Omental fat pad (tissue), 3 donors: ENCODE measurements at regions not wholly inside any gene's neighbourhood (a gene's known extent, or its start where the extent isn't known, plus 50 kb on each side); places are given as distances from the start of the nearest gene placed in this dataset.

Experiments
- ATAC-seq: fragments of 150-250 bp; one replicate; pipeline ENCODE4 v1.9.1; 2016; ENCODE audit warnings: mild to moderate bottlenecking, moderate library complexity; ENCODE audit not compliant: low FRiP score
- DNase-seq: peaks from one replicate; pipeline ENCODE4 v3.0.0-alpha.2; 2019; ENCODE audit warnings: low spot score
- TF ChIP-seq, protein P1 (sequence below), 3 donors: fragments of 450-650 bp; IDR thresholded peaks; one replicate each; pipeline ENCODE4 v1.5.1; 2016 to 2017; ENCODE audit warnings: antibody characterized with exemption in 3 of 3, mild to moderate bottlenecking in 3 of 3, moderate library complexity in 2 of 3

DNA sequence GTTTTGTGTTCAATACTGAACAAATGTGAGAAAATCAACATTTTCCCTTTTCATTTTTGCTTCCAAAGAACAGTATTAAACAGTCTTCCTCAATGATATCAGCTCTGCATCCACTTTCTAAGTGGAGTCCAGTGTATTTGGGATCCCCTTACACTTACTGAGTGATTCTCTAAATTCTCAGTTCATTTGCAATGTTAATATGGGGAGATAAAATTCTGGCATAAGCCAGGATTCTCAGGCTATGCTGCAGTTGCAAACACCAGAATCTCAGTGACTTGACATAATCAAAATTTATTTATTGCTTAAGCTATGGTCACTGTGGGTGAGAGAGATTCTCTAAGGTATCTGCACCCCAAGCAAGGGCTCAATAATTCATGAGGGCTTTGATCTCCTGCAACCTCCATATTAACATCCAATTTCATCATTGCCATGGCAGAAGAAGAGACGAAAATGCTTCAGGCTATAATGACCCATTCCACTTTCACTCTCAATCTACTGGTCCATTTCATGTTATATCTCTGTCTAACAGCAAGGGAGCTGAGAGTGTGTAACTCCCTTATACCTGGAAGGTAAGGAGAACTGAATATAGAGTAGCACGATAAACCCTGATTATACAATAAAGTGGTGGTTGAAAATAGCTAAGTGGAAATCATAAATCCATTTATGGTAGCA lies 64.1 kb upstream of the CARD18 start:
- no peak for ATAC-seq

DNA sequence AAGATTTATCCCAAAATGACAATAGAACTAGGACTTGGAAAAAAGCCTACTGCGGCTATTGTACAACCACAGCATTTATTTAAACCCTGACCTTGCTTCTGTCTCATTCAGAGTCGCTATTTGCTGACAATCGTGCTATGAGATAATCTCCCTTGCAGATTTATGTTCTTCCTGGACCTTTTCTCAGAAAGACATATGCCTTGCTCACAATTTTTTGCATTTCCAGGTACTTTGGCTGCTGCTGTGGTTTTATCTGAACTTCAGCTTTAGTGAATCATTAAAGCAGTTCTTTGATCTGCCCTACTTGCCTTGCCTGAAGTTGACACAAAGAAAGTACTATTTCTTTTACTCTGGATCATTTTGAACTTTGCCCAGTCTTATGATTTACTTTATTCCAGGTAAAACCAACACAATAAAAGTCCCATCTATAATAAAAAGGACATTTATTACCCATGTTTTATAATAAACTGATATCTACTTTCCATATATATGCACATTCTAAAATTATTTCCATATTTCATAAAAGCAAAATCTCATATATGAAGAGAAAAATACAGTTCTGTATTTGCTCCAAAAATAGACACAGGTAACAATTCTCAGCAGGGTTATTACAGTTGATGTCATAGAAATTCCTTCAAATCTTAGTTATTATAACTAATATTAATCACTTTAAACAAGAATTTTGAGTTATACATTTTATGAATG lies 63.4 kb upstream of the CARD18 start:
- TF ChIP-seq, protein P1, sequence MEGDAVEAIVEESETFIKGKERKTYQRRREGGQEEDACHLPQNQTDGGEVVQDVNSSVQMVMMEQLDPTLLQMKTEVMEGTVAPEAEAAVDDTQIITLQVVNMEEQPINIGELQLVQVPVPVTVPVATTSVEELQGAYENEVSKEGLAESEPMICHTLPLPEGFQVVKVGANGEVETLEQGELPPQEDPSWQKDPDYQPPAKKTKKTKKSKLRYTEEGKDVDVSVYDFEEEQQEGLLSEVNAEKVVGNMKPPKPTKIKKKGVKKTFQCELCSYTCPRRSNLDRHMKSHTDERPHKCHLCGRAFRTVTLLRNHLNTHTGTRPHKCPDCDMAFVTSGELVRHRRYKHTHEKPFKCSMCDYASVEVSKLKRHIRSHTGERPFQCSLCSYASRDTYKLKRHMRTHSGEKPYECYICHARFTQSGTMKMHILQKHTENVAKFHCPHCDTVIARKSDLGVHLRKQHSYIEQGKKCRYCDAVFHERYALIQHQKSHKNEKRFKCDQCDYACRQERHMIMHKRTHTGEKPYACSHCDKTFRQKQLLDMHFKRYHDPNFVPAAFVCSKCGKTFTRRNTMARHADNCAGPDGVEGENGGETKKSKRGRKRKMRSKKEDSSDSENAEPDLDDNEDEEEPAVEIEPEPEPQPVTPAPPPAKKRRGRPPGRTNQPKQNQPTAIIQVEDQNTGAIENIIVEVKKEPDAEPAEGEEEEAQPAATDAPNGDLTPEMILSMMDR (IDR thresholded peaks at IDR 0.05), result no peak

More for the DNA sequence above, 64.1 kb upstream of the CARD18 start:
- no peak for DNase-seq
- TF ChIP-seq, protein P1 (IDR thresholded peaks at IDR 0.05), result no peak

DNA sequence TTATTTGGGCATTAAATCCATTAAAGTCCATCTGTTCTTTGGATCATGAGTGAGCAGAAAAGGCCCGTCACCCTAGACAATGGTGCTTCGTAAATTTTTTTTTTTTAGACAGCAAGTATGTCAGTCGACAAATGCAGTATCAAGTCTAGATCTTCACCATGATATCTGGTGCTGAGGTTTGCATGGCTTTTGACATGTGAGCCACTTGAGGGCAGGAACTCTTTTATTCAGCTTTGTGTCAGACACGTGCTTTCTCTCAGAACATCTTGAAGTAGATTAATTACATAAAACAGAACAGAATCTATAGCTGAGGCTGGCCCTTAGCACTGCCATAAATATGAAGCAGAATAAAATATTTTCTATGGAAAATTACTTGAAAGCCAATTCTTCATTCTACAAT lies 62.9 kb upstream of the CARD18 start:
- ATAC-seq (no peak), DNase-seq (no peak)
- TF ChIP-seq, protein P1 (IDR thresholded peaks at IDR 0.05), result no peak

More for the DNA sequence above, 63.4 kb upstream of the CARD18 start:
- no peak for DNase-seq
- ATAC-seq, result no peak

DNA sequence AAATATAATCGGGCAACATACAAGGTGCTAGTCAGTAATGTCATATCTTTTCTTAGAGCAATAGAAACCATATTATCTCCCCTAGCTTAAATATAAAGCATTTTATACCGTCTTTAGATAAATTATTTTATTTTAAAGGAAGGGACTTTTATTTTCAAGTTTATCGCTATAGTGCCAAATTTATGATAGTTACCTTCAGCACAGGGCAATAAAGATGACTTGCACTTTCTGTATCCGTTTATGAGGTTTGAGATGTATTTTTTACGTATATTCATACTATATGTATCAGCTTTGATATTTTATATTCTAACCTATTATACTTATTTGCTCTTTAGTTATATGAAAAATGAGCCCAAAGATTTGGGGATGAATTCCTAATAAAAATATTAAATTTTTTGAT lies 61.6 kb upstream of the CARD18 start:
- TF ChIP-seq, protein P1 (IDR thresholded peaks at IDR 0.05), result no peak
- DNase-seq (no peak), ATAC-seq (no peak)

DNA sequence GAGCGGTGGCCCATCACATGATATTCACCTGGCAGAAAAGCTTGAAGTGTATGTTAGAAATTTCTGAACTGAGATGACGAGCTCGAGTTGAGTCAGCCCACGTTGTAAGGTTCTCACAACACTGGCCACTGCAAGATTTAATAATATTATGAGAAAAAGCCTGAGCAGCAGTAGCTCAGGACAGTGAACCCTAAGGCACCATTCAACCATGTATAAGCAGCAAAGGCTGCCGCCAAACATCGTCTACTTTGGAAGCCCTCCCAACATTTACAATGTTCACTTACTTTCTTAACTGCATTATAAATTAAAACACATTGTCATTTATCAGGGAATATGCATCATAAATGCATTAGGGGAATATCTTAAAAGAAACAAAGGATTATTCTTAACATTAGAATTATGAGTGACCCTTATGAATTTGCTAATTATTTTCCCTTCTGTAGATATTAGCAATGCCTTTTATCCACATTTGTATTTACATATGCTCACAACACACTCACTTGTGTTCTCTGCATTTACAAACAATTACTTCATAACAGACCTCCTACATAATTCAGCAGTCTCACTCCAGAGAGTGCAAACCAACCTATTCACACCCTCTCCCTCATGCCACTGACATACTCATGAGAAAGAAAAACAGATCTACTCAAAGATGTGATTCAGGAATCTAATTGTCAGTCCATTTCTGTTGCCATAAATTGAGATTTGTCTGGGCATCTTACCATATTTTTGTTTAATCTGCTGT lies 57.7 kb upstream of the CARD18 start:
- TF ChIP-seq, protein P1 (IDR thresholded peaks at IDR 0.05), result no peak
- DNase-seq, result no peak

DNA sequence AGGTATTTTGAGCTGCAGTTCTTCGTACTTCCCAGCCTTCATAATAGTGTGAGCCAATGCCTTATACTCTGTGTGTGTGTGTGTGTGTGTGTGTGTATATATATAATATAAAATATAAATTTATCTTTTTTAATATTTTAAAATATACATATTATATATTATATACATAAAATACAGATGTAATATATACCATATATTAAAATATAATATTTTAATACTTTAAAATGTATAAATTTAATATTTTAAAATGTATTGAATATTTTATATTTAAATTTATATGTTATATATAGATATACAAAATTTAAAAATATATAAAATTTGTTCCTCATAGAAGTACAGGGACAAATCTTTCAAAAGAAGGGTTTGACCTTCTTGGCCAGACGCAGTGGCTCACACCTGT lies 53.7 kb upstream of the CARD18 start:
- DNase-seq (no peak), ATAC-seq (no peak)
- TF ChIP-seq, protein P1 (IDR thresholded peaks at IDR 0.05), result no peak

More for the DNA sequence above, 57.7 kb upstream of the CARD18 start:
- no peak for ATAC-seq
